OCI-LY1 (cell line): ENCODE measurements at regions not wholly inside any gene's neighbourhood (a gene's known extent, or its start where the extent isn't known, plus 50 kb on each side); places are given as distances from the start of the nearest gene placed in this dataset.

Experiments used
- H2AFZ ChIP-seq: fragments of 200-600 bp; sonication (generic), shearing (Covaris generic); 2 replicates; pipeline ENCODE4 v1.6.0; 2014; ENCODE audit warnings: antibody characterized with exemption, mild to moderate bottlenecking, low read length
- H3F3A ChIP-seq: fragments of 200-600 bp; sonication (generic), shearing (Covaris generic); 2 replicates; pipeline ENCODE4 v1.6.0; 2014; ENCODE audit warnings: mild to moderate bottlenecking, antibody characterized with exemption, low read length, moderate library complexity; ENCODE audit not compliant: insufficient read depth
- H3K27ac ChIP-seq: fragments of 200-600 bp; sonication (generic); 2 replicates; pipeline ENCODE4 v1.5.1; 2014; ENCODE audit warnings: low read length, mixed run types, mild to moderate bottlenecking, low read depth; ENCODE audit not compliant: poor library complexity, severe bottlenecking
- H3K27me3 ChIP-seq: fragments of 200-600 bp; sonication (generic); 2 replicates; pipeline ENCODE4 v1.6.0; 2014; ENCODE audit warnings: antibody characterized with exemption, mild to moderate bottlenecking, low read length, moderate library complexity; ENCODE audit not compliant: insufficient read depth
- H3K36me3 ChIP-seq: fragments of 200-600 bp; sonication (generic); 2 replicates; pipeline ENCODE4 v1.6.1; 2014; ENCODE audit warnings: mild to moderate bottlenecking, antibody characterized with exemption, low read length, moderate library complexity, mixed read lengths; ENCODE audit not compliant: insufficient read depth
- H3K4me1 ChIP-seq: fragments of 200-600 bp; sonication (generic); 2 replicates; pipeline ENCODE4 v1.5.1; 2014; ENCODE audit warnings: mild to moderate bottlenecking, low read length, moderate library complexity; ENCODE audit not compliant: insufficient read depth, severe bottlenecking
- H3K4me2 ChIP-seq: fragments of 200-600 bp; sonication (generic), shearing (Covaris generic); 2 replicates; pipeline ENCODE4 v1.6.1; 2014; ENCODE audit warnings: low read length
- H3K4me3 ChIP-seq: fragments of 200-600 bp; sonication (generic); 2 replicates; pipeline ENCODE4 v1.5.1; 2014; ENCODE audit warnings: low read length, low read depth, mild to moderate bottlenecking, mixed read lengths; ENCODE audit not compliant: poor library complexity, severe bottlenecking
- H3K79me2 ChIP-seq: fragments of 200-600 bp; shearing (Covaris generic); 2 replicates; pipeline ENCODE4 v1.6.1; 2016; ENCODE audit warnings: mixed run types, low read length, mixed read lengths; ENCODE audit not compliant: insufficient read depth
- H3K9ac ChIP-seq: fragments of 200-600 bp; sonication (generic), shearing (Covaris generic); 2 replicates; pipeline ENCODE4 v1.6.1; 2014; ENCODE audit warnings: mild to moderate bottlenecking, low read length, mixed read lengths
- H3K9me2 ChIP-seq: fragments of 200-600 bp; sonication (generic), shearing (Covaris generic); 2 replicates; pipeline ENCODE4 v1.6.1; 2014; ENCODE audit warnings: low read depth, mild to moderate bottlenecking, low read length, mixed read lengths
- H3K9me3 ChIP-seq: fragments of 200-600 bp; shearing (Covaris generic); 2 replicates; pipeline ENCODE4 v1.6.1; 2014; ENCODE audit warnings: low read length, mixed read lengths
- H4K20me1 ChIP-seq: fragments of 200-600 bp; sonication (generic), shearing (Covaris generic); 2 replicates; pipeline ENCODE4 v1.6.0; 2016; ENCODE audit warnings: mild to moderate bottlenecking, low read length; ENCODE audit not compliant: insufficient read depth
- EZH2 ChIP-seq: fragments of 200-600 bp; sonication (generic), shearing (Covaris generic); IDR thresholded peaks from 2 replicates; pipeline ENCODE4 v1.8.0; 2017; ENCODE audit warnings: borderline replicate concordance, mixed run types, mild to moderate bottlenecking, antibody characterized with exemption, low read length, moderate library complexity, mixed read lengths
- TF ChIP-seq, protein P1 (sequence below): fragments of 200-600 bp; sonication (generic), shearing (Covaris generic); IDR thresholded peaks from 2 replicates; pipeline ENCODE4 v1.5.1; 2017; ENCODE audit warnings: mild to moderate bottlenecking, antibody characterized with exemption, low read length, moderate library complexity, mixed read lengths

DNA sequence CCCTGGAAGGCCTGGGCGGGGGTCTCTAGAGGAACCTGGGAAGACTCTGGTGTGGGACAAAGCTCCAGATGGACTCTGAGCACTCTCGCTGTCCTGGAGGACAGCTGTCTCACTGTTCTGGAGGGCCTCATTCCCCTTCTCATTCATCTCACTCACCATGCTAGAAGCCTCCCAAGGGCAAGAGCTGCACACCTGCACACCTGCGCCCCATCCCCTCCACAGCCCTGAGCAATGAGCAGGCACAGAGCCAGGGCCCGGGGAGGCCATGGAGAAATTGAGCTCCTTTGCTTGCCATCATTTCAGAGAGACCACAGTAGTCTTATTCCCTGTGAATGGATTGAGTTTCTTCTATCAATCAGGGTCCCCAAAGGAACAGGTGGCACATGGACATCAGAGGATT, 1168.5 kb downstream of the UQCRFS1 start:
- no peaks in the 10 kb centered on the region for H4K20me1 ChIP-seq
- no peak overlapping the region for H3K4me2 ChIP-seq
- H3K9ac ChIP-seq = no peak overlapping the region
- TF ChIP-seq EZH2 = no peak
- TF ChIP-seq, protein P1, sequence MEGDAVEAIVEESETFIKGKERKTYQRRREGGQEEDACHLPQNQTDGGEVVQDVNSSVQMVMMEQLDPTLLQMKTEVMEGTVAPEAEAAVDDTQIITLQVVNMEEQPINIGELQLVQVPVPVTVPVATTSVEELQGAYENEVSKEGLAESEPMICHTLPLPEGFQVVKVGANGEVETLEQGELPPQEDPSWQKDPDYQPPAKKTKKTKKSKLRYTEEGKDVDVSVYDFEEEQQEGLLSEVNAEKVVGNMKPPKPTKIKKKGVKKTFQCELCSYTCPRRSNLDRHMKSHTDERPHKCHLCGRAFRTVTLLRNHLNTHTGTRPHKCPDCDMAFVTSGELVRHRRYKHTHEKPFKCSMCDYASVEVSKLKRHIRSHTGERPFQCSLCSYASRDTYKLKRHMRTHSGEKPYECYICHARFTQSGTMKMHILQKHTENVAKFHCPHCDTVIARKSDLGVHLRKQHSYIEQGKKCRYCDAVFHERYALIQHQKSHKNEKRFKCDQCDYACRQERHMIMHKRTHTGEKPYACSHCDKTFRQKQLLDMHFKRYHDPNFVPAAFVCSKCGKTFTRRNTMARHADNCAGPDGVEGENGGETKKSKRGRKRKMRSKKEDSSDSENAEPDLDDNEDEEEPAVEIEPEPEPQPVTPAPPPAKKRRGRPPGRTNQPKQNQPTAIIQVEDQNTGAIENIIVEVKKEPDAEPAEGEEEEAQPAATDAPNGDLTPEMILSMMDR = no peak
- H2AFZ ChIP-seq = no peak overlapping the region
- no peaks in the 10 kb centered on the region for H3K9me2 ChIP-seq
- H3K27ac ChIP-seq = no peak overlapping the region
- no peaks in the 10 kb centered on the region for H3F3A ChIP-seq
- H3K27me3 ChIP-seq = no peaks in the 10 kb centered on the region
- H3K9me3 ChIP-seq = no peaks in the 10 kb centered on the region
- no peaks in the 10 kb centered on the region for H3K79me2 ChIP-seq
- H3K4me1 ChIP-seq = no peaks in the 10 kb centered on the region
- no peak overlapping the region for H3K4me3 ChIP-seq
- no peaks in the 10 kb centered on the region for H3K36me3 ChIP-seq

DNA sequence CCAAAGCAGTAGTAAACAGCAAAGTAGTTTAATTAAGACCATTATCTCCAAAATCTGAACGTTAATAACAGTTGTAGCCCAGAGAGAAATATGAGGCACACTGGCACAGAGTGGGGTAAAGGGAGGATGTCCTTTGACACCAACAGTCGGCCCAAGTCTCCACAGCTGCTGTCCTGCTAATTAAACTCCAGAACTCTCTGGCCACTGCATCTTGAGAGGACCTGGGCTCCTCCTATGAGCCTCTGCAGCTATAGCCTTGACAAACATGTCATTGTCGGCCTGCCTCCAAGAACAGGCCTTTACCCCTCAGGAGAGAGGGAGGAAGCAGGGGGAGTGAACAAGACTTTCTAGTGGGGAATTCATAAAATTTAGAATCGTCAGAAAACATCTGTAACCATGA, 1170.4 kb downstream of the UQCRFS1 start:
- no peaks in the 10 kb centered on the region for H3K36me3 ChIP-seq
- no peaks in the 10 kb centered on the region for H3K9me3 ChIP-seq
- H3K4me3 ChIP-seq = no peak overlapping the region
- no peaks in the 10 kb centered on the region for H3F3A ChIP-seq
- H3K9ac ChIP-seq = no peak overlapping the region
- no peaks in the 10 kb centered on the region for H3K79me2 ChIP-seq
- H4K20me1 ChIP-seq = no peaks in the 10 kb centered on the region
- no peaks in the 10 kb centered on the region for H3K27me3 ChIP-seq
- no peaks in the 10 kb centered on the region for H3K9me2 ChIP-seq
- no peaks in the 10 kb centered on the region for H3K4me1 ChIP-seq
- H3K4me2 ChIP-seq = no peak overlapping the region
- H3K27ac ChIP-seq = no peak overlapping the region
- TF ChIP-seq EZH2 = no peak
- TF ChIP-seq, protein P1 = no peak
- no peak overlapping the region for H2AFZ ChIP-seq

DNA sequence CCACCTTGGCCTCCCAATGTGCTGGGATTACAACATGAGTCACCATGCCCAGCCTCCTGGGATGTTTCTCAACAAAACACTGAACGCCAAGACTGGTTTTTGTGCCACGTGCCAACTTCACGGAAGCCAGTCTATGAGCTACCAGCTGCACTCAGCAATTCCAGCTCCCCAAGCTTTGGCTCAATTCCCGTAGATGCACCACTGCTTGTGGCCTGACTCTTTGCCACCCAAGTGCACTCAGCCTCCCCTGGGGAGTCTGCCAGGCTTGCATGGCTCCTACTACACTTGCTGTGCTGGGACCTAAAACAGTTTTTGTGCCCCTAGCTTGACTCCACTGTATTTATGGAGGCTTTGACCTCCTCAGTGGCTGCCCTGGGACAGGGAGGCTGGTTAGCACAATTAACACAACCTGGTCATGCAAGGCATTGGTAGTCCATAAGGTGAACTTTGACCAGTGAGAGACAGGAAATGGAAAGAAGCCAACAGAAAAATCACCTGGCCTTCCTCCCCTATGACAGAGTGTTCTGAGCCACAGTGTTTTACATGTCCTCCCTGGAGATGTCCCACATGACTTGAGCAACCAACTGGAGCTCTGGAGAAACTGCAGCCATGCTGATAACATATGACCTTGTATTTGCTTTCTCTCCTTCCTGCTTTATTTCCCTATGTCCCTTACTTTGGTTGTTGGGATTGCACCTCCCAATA, 1173.1 kb downstream of the UQCRFS1 start:
- TF ChIP-seq, protein P1 = no peak
- TF ChIP-seq EZH2 = no peak
- Histone ChIP-seq H3K9ac (no peak overlapping the region), H3K9me2 (no peaks in the 10 kb centered on the region), H3F3A (no peaks in the 10 kb centered on the region), H3K79me2 (no peaks in the 10 kb centered on the region), H3K4me3 (no peak overlapping the region), H3K9me3 (no peaks in the 10 kb centered on the region), H3K27ac (no peak overlapping the region), H3K27me3 (no peaks in the 10 kb centered on the region), H3K4me1 (no peaks in the 10 kb centered on the region), H3K4me2 (no peak overlapping the region), H4K20me1 (no peaks in the 10 kb centered on the region), H3K36me3 (no peaks in the 10 kb centered on the region), H2AFZ (no peak overlapping the region)
